MV-4-11 (cell line): ENCODE measurements at regions not wholly inside any gene's neighbourhood (a gene's known extent, or its start where the extent isn't known, plus 50 kb on each side); places are given as distances from the start of the nearest gene placed in this dataset.
A peak's percentile ranks its signal among the peaks of the same experiment; 100 is the strongest.

Source experiments
- DNase-seq: peaks from one replicate; lab custom pipeline; 2025; lab: John Stamatoyannopoulos, UW

- DNase-seq, result no peak
Observed at GRCh38 chr15:62946940-62947339, 95.6 kb upstream of the TPM1 start.

GRCh38 chr15:62950462-62950931 is 92.0 kb upstream of the TPM1 start:
- DNase-seq, result no peak

GRCh38 chr15:62951481-62951880 is 91.1 kb upstream of the TPM1 start:
- no peak for DNase-seq

DNA sequence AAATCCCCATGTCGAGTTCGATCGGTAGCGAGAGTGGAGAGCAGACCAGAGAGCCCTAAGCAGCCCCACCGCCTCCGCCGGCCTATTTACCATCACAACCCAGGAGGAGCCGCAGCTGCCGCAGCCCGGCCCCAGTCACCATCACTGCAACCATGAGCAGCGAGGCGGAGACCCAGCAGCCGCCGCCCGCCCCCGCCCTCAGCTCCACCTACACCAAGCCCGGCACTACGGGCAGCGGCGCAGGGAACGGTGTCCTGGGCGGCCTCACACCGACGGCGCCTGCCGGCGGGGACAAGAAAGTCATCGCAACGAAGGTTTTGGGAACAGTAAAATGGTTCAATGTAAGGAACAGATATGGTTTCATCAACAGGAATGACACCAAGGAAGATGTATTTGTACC is 89.5 kb upstream of the TPM1 start:
- no peak for DNase-seq

GRCh38 chr15:62953496-62954045 is 89.0 kb upstream of the TPM1 start:
- no peak for DNase-seq

GRCh38 chr15:62957130-62957529 is 85.4 kb upstream of the TPM1 start:
- DNase-seq, result no peak

- no peak for DNase-seq
Observed at GRCh38 chr15:62958528-62959363, 83.8 kb upstream of the TPM1 start.

GRCh38 chr15:62961134-62961533 is 81.4 kb upstream of the TPM1 start:
- DNase-seq, result no peak

GRCh38 chr15:62962101-62962995 is 80.2 kb upstream of the TPM1 start:
- DNase-seq, result no peak

- DNase-seq, result no peak
Observed at GRCh38 chr15:62964251-62964650, 78.3 kb upstream of the TPM1 start.

GRCh38 chr15:62966294-62967078 is 76.1 kb upstream of the TPM1 start:
- DNase-seq, result no peak

DNA sequence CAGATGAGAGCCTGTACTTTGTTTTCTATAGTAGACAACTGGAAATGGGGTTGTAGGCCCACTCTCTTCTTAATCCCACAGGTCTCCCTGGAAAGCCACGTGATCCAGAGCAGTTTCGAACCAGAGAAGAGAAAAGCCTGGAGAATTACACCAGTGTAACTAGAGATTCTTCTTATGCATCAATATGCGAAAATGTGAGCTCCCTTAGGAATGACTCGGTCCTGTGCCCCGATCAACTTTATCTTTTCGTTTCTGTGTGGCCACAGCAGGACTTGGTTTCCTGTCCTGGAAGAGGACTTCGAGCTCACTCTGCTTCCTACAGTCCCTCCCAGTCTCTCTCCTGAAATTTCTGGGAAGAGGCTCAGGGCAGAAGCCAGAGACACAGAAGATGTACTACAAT is 73.8 kb upstream of the TPM1 start:
- DNase-seq, result no peak

DNA sequence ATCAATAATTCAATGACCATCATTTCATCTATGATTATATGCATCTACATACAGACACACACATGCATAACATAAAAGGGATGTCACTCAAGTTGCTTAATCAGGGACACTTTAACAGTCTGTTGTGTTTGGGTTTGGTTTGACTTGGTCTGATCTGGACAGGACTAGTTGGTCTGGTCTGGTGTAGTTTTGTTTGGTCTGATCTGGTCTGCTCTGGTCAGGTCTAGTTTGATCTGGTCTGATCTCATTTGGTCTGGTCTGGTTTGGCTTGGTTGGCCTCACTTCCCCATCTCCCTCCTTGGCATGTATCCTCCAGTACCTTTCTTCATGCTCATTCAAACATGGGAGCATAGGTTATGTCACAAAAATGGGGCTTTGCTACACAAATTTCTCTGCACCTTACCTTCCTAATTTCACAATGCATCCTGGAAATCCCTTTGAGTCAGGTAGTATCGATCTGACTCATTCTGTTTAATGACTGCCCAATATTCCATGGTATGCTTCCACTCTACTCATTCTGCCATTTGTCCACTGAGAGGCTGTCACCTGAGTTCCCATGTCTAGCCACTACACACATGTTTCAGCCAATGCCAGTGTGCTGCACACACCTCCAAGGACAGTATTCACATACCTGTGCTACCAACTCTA is 73.0 kb upstream of the TPM1 start:
- DNase-seq, result peak; percentile 53

GRCh38 chr15:62972814-62973213 is 69.7 kb upstream of the TPM1 start:
- DNase-seq, result no peak

DNA sequence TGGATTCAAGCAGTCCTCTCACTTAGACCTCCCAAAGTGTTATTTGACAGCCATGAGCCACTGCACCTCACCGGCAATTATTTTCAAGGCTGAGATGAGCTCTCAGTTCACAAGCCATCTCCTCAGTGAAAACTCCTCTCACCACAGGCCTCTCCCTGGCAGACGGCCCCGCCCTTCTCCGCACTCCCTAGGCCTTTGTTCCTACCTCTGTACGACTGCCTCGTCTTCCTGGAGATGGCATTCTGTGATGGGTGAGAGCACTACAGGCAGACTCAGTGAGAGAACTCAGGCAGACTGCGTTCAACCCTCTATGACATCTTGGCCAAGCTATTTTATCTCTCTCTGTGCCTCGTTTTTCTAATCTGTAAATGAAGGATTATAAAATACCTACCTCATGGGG is 67.0 kb upstream of the TPM1 start:
- no peak for DNase-seq

DNA sequence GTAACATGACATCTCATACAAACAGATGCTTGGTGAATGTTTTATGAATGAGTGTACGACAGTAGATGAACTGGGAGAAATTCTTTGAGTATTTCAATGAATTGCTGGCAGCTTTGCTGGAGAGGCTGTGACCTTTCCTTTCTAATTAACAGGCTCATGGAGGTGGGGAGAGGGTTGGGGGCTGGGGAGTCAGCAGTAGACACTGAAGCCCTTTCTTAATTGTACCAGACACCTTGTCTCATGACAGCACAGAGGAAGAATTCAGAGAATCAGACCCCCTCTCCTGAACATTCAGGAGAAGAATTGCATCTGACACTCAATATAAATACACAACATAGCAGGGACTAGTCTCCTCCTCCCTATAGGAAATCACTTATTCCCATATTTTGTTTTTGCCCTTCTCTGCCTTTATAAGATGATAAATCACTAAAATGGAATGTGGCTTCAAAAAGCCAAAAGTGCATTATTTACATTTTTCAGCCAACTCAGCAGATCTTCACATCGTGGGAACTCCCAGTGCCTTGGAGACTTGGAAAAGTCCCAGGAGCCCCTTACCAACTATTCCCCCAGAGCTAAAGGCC is 66.2 kb upstream of the TPM1 start:
- no peak for DNase-seq

- no peak for DNase-seq
Observed at GRCh38 chr15:62977952-62978811, 64.4 kb upstream of the TPM1 start.

DNA sequence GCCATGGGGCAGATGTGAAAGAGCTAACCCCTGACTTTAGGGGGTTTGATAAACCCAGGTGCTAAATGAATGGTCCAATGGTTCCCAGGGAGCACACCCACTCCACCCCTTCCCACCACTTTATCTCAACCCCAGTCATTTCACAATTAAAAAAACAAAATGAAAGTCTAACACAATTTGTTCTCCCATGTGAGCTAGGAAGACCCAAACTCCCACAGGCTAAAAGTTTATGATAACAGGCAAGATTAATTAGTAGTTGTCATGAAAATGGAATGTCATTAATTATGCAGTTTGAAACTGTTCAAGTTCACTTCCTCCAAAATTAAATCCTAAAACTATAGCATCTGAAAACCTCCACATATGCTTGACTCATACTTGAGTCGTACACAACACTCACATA is 63.3 kb upstream of the TPM1 start:
- no peak for DNase-seq

GRCh38 chr15:62981071-62981470 is 61.5 kb upstream of the TPM1 start:
- no peak for DNase-seq

GRCh38 chr15:62983956-62984355 is 58.6 kb upstream of the TPM1 start:
- DNase-seq, result peak; percentile 86
